A549 (cell line): ENCODE measurements at regions not wholly inside any gene's neighbourhood (a gene's known extent, or its start where the extent isn't known, plus 50 kb on each side); places are given as distances from the start of the nearest gene placed in this dataset.
"Not testable (repeated sequence)": the region's sequence is repeated elsewhere in the genome, so short reads cannot be mapped to it uniquely, and the experiment has no call there.

ENCODE experiments used
- BHLHE40 ChIP-seq: IDR thresholded peaks from 2 replicates; pipeline ENCODE4 v1.6.1; 2012; ENCODE audit warnings: low read depth, low read length, inconsistent platforms
- CBX2 ChIP-seq: fragments of 200-600 bp; sonication (generic); IDR thresholded peaks from 2 replicates; pipeline ENCODE4 v1.6.1; 2016; ENCODE audit warnings: low read depth, mild to moderate bottlenecking, borderline replicate concordance
- CEBPB ChIP-seq, 2 experiments: fragments of >200 bp in 1 of 2; sonication (Bioruptor Twin) in 1 of 2; formaldehyde crosslinking in 1 of 2; IDR thresholded peaks; 2 replicates each; pipeline ENCODE4 v1.6.1; 2012 to 2016
- FOSB ChIP-seq: fragments of 250-450 bp; sonication (Bioruptor Pico); IDR thresholded peaks from 2 replicates; pipeline ENCODE4 v1.5.0; 2020; ENCODE audit warnings: mild to moderate bottlenecking, moderate library complexity
- HDAC2 ChIP-seq: fragments of 200-600 bp; sonication (generic); IDR thresholded peaks from 2 replicates; pipeline ENCODE4 v1.6.1; 2016
- MAFK ChIP-seq: fragments of 450-650 bp; IDR thresholded peaks from 2 replicates; pipeline ENCODE4 v1.6.1; 2014; ENCODE audit not compliant: partially characterized antibody
- MAX ChIP-seq: IDR thresholded peaks from 2 replicates; pipeline ENCODE4 v1.6.1; 2012
- MYC ChIP-seq: IDR thresholded peaks from 2 replicates; pipeline ENCODE4 v1.6.1; 2012; ENCODE audit warnings: mild to moderate bottlenecking, inconsistent platforms, low read length, improper control_type of control experiment, borderline replicate concordance
- NFE2L2 ChIP-seq: fragments of 150-350 bp; conservative IDR thresholded peaks from 2 replicates; pipeline ENCODE4 v1.6.1; 2014; ENCODE audit warnings: low read length
- NPAS2 ChIP-seq: fragments of 250-450 bp; sonication (Bioruptor Pico); IDR thresholded peaks from 2 replicates; pipeline ENCODE4 v1.8.0; 2022; ENCODE audit warnings: mild to moderate bottlenecking, moderate library complexity, borderline replicate concordance
- POLR2A ChIP-seq: IDR thresholded peaks from 2 replicates; pipeline ENCODE4 v1.6.1; 2012; ENCODE audit warnings: mild to moderate bottlenecking, low read length
- TF ChIP-seq, protein P1 (sequence below): fragments of >200 bp; sonication (Bioruptor Twin); formaldehyde crosslinking; IDR thresholded peaks from 3 replicates; pipeline ENCODE4 v1.5.1; 2016

GRCh38 chr16:29136916-29137315 lies 152.1 kb downstream of the LAT start:
- TF ChIP-seq, protein P1, sequence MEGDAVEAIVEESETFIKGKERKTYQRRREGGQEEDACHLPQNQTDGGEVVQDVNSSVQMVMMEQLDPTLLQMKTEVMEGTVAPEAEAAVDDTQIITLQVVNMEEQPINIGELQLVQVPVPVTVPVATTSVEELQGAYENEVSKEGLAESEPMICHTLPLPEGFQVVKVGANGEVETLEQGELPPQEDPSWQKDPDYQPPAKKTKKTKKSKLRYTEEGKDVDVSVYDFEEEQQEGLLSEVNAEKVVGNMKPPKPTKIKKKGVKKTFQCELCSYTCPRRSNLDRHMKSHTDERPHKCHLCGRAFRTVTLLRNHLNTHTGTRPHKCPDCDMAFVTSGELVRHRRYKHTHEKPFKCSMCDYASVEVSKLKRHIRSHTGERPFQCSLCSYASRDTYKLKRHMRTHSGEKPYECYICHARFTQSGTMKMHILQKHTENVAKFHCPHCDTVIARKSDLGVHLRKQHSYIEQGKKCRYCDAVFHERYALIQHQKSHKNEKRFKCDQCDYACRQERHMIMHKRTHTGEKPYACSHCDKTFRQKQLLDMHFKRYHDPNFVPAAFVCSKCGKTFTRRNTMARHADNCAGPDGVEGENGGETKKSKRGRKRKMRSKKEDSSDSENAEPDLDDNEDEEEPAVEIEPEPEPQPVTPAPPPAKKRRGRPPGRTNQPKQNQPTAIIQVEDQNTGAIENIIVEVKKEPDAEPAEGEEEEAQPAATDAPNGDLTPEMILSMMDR: not testable (repeated sequence)
- not testable (repeated sequence) for TF ChIP-seq POLR2A; CBX2; NFE2L2; FOSB (CRISPR knock-in tag); HDAC2; MAFK; MAX; CEBPB (IDR thresholded peaks at IDR 0.05); NPAS2 (CRISPR knock-in tag); MYC; BHLHE40
